H7 (cell line): ENCODE measurements at regions not wholly inside any gene's neighbourhood (a gene's known extent, or its start where the extent isn't known, plus 50 kb on each side); places are given as distances from the start of the nearest gene placed in this dataset.

ENCODE experiments used
- DNase-seq: peaks from one replicate; pipeline ENCODE4 v3.0.0; 2012
- H3K27me3 ChIP-seq: 2 replicates; pipeline ENCODE4 v1.6.0; 2011; ENCODE audit warnings: mild to moderate bottlenecking, low read length; ENCODE audit not compliant: control insufficient read depth, insufficient read depth
- H3K36me3 ChIP-seq: replicated peaks from 2 replicates; pipeline ENCODE4 v1.5.1; 2011; ENCODE audit warnings: low read length; ENCODE audit not compliant: control insufficient read depth, insufficient read depth
- H3K4me3 ChIP-seq: 2 replicates; pipeline ENCODE4 v1.5.1; 2011; ENCODE audit warnings: low read depth, mild to moderate bottlenecking, control low read depth, low read length, moderate library complexity; ENCODE audit not compliant: insufficient read depth

- H3K36me3 ChIP-seq, result no peaks in the 10 kb centered on the region
- no peaks in the 10 kb centered on the region; the same call in 1 of the 2 replicates for H3K27me3 ChIP-seq
- no peak for DNase-seq
- H3K4me3 ChIP-seq, result no peak overlapping the region
Measured at GRCh38 chr7:10662982-10663884, 310.4 kb upstream of the PHF14 start.

DNA sequence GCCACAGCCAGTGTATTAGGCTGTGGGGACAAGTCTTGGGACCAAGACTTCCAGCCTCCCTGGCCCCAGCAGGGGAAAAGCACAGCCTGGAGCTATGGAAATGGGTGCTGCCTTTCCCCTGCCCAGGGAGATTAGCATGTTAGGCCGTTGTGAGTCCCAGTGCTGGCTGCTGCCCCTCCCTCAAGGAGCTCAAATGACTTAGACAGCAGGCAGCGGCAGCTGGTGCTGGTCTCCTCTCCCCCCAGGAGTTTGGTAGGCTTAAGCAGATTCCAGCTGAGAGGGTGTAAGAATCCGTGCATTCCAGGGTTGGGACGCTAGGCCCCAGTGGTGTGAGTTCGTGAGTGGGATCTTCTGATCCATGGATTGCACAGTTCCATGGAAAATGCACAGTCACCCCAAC is 301.5 kb upstream of the PHF14 start:
- no peak for DNase-seq
- no peak overlapping the region for H3K4me3 ChIP-seq

DNA sequence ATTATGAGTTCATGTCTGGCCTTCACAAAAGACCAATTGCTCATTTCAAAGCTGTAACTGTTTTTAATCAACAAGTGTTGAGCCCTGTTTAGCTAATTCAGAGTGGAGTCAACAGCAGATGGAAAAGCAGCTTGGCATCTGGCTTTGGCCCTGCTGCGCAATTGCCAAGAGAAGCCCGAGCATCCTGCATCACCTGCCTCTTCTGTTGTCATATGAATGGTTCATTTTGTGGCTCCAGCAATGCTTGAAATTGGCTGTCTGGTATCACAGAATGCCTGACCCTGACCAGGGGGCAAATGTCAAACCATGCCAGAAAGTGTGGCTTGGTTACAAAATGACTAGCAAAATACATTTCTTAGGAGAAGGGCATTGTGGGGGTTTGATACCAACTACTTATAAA is 296.5 kb upstream of the PHF14 start:
- DNase-seq, result no peak
- Histone ChIP-seq H3K4me3 (no peak overlapping the region), H3K36me3 (no peaks in the 10 kb centered on the region), H3K27me3 (no peaks in the 10 kb centered on the region)

More for the DNA sequence above, 301.5 kb upstream of the PHF14 start:
- no peaks in the 10 kb centered on the region for H3K36me3 ChIP-seq
- no peaks in the 10 kb centered on the region for H3K27me3 ChIP-seq

- DNase-seq, result no peak
- no peaks in the 10 kb centered on the region for H3K36me3 ChIP-seq
- H3K4me3 ChIP-seq, result no peak overlapping the region
- H3K27me3 ChIP-seq, result no peaks in the 10 kb centered on the region
Measured at GRCh38 chr7:10677668-10678232, 295.9 kb upstream of the PHF14 start.

DNA sequence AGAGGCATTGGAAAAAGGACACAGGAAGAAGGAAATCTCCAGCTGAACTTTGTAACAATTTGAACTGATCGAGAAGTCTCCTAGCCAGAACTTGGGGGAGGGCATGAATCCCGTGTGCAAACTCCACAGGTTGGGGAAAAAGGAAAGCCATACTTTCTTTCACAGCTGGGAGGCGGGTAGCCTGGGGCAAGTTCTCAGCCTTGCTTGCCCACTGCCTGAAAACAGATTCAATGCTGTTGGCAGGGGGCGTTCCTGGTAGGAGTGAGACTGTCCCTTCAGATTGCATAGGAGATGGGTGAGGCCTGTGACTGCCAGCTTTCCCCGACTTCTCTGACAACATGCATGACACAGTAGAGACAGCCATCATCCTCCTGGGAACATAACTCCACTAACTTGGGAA is 289.1 kb upstream of the PHF14 start:
- Histone ChIP-seq H3K4me3 (no peak overlapping the region), H3K27me3 (no peaks in the 10 kb centered on the region), H3K36me3 (no peaks in the 10 kb centered on the region)
- DNase-seq, result no peak

DNA sequence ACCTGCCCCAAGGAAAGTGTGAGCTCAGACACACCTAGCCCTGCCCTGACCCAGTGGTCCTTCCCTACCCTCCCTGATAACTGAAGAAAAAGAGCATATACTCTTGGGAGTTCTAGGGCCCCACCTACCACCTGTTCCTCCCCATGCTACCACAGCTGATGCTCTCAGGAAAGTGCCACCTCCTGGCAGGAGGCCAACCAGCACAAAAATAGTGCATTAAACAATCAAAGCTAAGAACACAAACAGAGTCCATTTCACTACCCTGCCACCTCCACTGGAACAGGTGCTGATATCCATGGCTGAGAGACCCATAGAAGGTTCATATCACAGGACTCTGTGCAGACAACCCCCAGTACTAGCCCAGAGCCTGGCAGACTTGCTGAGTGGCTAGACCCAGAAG is 288.6 kb upstream of the PHF14 start:
- no peak for DNase-seq
- no peaks in the 10 kb centered on the region for H3K27me3 ChIP-seq
- no peaks in the 10 kb centered on the region for H3K36me3 ChIP-seq
- H3K4me3 ChIP-seq, result no peak overlapping the region

DNA sequence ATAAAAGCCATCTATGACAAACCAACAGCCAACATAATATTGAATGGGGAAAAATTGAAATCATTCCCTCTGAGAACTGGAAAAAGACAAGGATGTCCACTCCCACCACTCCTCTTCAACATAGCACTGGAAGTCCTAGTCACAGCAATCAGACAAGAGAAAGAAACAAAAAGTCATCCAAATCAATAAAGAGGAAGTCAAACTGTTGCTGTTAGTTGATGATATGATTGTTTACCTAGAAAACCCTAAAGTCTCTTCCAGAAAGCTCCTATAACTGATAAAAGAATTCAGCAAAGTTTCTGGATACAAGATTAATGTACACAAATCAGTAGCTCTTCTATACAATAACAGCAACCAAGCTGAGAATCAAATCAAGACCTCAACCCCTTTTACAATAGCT is 285.1 kb upstream of the PHF14 start:
- Histone ChIP-seq H3K36me3 (no peaks in the 10 kb centered on the region), H3K4me3 (no peak overlapping the region), H3K27me3 (no peaks in the 10 kb centered on the region)
- DNase-seq, result no peak

- Histone ChIP-seq H3K27me3 (no peaks in the 10 kb centered on the region), H3K4me3 (no peak overlapping the region), H3K36me3 (no peaks in the 10 kb centered on the region)
- DNase-seq, result no peak
Measured at GRCh38 chr7:10696064-10696463, 277.6 kb upstream of the PHF14 start.

DNA sequence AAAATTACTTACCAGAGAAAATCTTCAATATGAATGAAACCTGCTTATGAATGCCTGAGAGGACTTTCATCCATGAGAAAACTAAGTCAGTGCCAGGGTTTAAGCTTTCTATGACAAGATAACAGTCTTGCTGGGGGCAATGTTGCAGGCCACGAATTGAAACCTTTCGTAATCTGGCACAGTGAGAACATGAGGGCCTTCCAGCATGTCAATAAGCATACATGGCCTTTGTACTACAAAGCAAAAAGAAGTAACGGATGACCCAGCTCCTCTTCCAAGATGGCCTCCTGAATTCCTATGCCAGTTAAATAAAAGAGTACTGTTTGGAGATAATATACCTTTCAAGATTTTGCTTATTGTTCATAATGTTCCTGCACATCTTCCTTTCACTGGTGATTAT is 270.6 kb upstream of the PHF14 start:
- Histone ChIP-seq H3K4me3 (no peak overlapping the region), H3K27me3 (no peaks in the 10 kb centered on the region), H3K36me3 (no peaks in the 10 kb centered on the region)
- DNase-seq, result no peak

DNA sequence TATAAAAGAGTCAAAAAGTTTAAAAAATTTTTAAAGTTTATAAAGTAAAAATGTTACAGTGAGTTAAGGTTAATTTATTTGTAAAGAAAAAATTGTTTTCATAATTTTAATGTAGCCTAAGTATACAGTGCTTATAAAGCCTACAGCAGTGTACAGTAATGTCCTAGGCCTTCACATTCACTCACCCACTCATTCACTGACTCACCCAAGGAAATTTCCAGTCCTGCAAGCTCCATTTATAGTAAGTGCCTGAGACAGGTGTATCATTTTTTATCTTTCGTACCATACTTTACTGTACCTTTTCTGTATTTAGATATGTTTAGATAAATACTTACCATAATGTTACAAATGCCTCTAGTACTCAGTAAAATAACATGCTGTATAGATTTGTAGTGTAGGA is 269.7 kb upstream of the PHF14 start:
- no peaks in the 10 kb centered on the region for H3K36me3 ChIP-seq
- H3K27me3 ChIP-seq, result no peaks in the 10 kb centered on the region
- DNase-seq, result no peak
- no peak overlapping the region for H3K4me3 ChIP-seq

GRCh38 chr7:10704653-10705052 is 269.0 kb upstream of the PHF14 start:
- DNase-seq, result no peak

DNA sequence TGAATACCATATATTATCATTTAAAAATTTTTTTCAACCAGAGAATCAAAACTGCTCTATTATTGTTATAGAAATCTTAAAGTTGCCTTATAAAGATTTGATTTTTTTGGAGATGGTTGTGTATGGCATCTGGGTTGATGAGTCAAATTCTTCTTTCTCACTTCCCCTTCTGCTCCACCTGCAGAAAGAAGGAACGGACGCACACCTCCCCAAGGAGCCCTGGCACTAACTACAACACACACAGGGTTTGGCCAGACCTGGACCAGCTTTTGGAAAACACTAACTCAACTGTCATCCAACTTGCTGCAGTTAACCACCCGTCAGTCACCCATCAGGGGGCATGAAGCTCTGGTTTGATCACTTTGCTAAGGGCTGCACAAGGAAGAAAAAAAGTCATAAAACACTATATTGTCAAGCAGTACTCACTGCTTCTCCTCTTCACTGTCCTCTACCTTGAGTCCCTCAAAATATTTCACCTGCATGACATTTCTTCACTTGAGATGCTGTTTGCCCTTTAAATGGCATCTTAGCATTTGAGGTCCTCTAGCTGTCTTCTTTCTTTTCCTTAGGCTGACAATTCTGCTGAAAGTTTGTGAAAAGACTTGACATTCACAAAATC is 266.7 kb upstream of the PHF14 start:
- H3K27me3 ChIP-seq, result no peaks in the 10 kb centered on the region

More at GRCh38 chr7:10704653-10705052, 269.0 kb upstream of the PHF14 start:
- no peaks in the 10 kb centered on the region for H3K36me3 ChIP-seq
- no peak overlapping the region for H3K4me3 ChIP-seq
- H3K27me3 ChIP-seq, result no peaks in the 10 kb centered on the region

DNA sequence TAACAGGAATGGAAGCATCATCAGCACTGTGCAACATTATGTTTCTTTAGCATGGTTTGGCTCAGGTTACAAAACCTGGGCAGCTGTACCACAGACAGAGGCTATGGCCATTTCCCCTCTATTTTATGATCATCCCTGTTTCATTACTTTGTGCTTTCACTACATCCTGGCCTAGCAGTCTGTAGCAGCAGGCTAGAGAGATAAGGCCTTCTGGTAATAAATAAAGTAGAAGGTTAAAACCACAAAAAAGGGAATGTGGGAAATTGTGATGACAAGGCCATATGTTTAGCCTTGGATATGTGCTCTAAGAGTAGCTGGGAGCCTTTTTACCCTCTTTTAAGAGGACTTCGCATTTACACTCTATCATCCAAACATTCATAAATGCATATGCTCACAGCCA is 266.2 kb upstream of the PHF14 start:
- H3K27me3 ChIP-seq, result no peaks in the 10 kb centered on the region
- no peak overlapping the region for H3K4me3 ChIP-seq
- H3K36me3 ChIP-seq, result no peaks in the 10 kb centered on the region
- no peak for DNase-seq

More for the DNA sequence above, 266.7 kb upstream of the PHF14 start:
- H3K4me3 ChIP-seq, result no peak overlapping the region
- DNase-seq, result no peak
- H3K36me3 ChIP-seq, result no peaks in the 10 kb centered on the region

- DNase-seq, result peak; percentile 9
- no peak overlapping the region for H3K4me3 ChIP-seq
- no peaks in the 10 kb centered on the region for H3K27me3 ChIP-seq
- no peaks in the 10 kb centered on the region for H3K36me3 ChIP-seq
Measured at GRCh38 chr7:10708447-10708846, 265.2 kb upstream of the PHF14 start.

DNA sequence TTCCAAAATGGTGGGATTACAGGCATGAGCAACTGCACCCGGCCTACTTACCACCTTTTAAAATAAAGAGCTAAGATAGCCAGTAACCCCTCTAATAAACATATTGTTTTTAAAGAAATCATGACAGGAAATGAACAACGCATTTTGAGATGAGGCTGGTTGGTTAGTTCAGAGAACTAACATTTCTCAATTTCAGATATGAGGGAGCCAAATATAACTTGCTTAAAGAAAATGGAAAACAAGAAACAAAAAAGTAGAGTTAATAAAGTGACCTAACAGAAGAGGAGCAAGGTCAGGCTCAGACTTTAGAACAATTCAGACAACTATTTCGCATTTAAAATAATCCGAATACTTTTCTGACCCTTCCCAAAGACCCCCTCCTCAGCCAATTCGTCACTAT is 254.9 kb upstream of the PHF14 start:
- H3K4me3 ChIP-seq, result no peak overlapping the region
- no peak for DNase-seq
- no peaks in the 10 kb centered on the region for H3K36me3 ChIP-seq
- no peaks in the 10 kb centered on the region for H3K27me3 ChIP-seq
